ENCODE measurements at regions not wholly inside any gene's neighbourhood (a gene's known extent, or its start where the extent isn't known, plus 50 kb on each side); places are given as distances from the start of the nearest gene placed in this dataset.

- in situ Hi-C loops (cut with MboI): no loop called here
Measured at GRCh38 chr13:105825071-105825470, 710.4 kb downstream of the EFNB2 start.

GRCh38 chr13:105821337-105821736 lies 714.1 kb downstream of the EFNB2 start:
- Histone ChIP-seq H3K9ac (no peak overlapping the region), H3K4me3 (no peak overlapping the region), H3K27me3 (replicated peaks; ENCODE audit: insufficient read depth) (no peaks in the 10 kb centered on the region), H3K79me2 (ENCODE audit: insufficient read depth) (no peaks in the 10 kb centered on the region), H3K4me2 (ENCODE audit: unreplicated experiment) (no peak overlapping the region), H3K9me2 (ENCODE audit: insufficient read depth) (no peaks in the 10 kb centered on the region), H3F3A (ENCODE audit: insufficient read depth) (no peaks in the 10 kb centered on the region), H2AFZ (no peak overlapping the region), H3K27ac (no peak overlapping the region), H3K4me1 (ENCODE audit: insufficient read depth) (no peaks in the 10 kb centered on the region), H3K9me3 (ENCODE audit: low read depth) (no peaks in the 10 kb centered on the region), H4K20me1 (ENCODE audit: insufficient read depth) (no peaks in the 10 kb centered on the region), H3K36me3 (ENCODE audit: low read depth) (no peaks in the 10 kb centered on the region)
- TF ChIP-seq EZH2 (IDR thresholded peaks at IDR 0.05; ENCODE audit: insufficient read depth, poor library complexity, severe bottlenecking) (no peak), EZH2phosphoT487 (IDR thresholded peaks at IDR 0.05; ENCODE audit: insufficient read depth, low read depth) (no peak)
- in situ Hi-C loops (cut with MboI): no loop called here
- WGBS, 2 experiments (ENCODE audit: low coverage in 1 of 2, low lambda C conversion rate in 2 of 2, missing lambda C conversion rate in 2 of 2): 9 to 16% methylated on average over 2 of the region's 2 CpGs
- no peak for DNase-seq

More at GRCh38 chr13:105825071-105825470, 710.4 kb downstream of the EFNB2 start:
- Histone ChIP-seq H2AFZ (no peak overlapping the region), H3F3A (ENCODE audit: insufficient read depth) (no peaks in the 10 kb centered on the region), H3K4me2 (ENCODE audit: unreplicated experiment) (no peak overlapping the region), H3K4me3 (no peak overlapping the region), H3K27ac (no peak overlapping the region), H3K79me2 (ENCODE audit: insufficient read depth) (no peaks in the 10 kb centered on the region), H3K9ac (no peak overlapping the region), H3K9me2 (ENCODE audit: insufficient read depth) (no peaks in the 10 kb centered on the region), H3K36me3 (ENCODE audit: low read depth) (no peaks in the 10 kb centered on the region), H3K27me3 (replicated peaks; ENCODE audit: insufficient read depth) (no peaks in the 10 kb centered on the region), H3K4me1 (ENCODE audit: insufficient read depth) (no peaks in the 10 kb centered on the region), H3K9me3 (ENCODE audit: low read depth) (no peaks in the 10 kb centered on the region), H4K20me1 (ENCODE audit: insufficient read depth) (no peaks in the 10 kb centered on the region)
- DNase-seq: no peak
- TF ChIP-seq EZH2phosphoT487 (IDR thresholded peaks at IDR 0.05; ENCODE audit: insufficient read depth, low read depth): no peak
- TF ChIP-seq EZH2 (IDR thresholded peaks at IDR 0.05; ENCODE audit: insufficient read depth, poor library complexity, severe bottlenecking): no peak
- 15 to 17% methylated on average over 1 of the region's 1 CpG for WGBS, 2 experiments (ENCODE audit: low coverage in 1 of 2, low lambda C conversion rate in 2 of 2, missing lambda C conversion rate in 2 of 2)

DNA sequence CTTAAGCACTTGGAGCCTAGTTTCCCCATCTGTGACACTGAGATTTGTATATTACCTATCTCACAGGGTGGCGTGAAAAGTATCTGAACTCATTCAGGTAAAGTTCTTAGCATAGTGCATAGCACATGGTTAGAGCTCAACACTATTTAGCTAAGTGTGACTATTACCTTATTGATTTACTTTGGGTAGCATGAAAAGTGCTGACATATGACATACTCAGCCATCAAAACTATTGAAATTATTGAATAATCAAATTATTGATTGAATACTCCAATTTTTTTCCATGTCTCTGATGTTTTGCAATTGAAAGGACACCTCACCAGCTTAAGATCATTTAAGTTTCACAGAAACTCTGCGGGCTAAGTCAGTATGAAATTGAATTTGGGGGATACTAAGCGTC lies 715.0 kb downstream of the EFNB2 start:
- no peaks in the 10 kb centered on the region for H3K27me3 ChIP-seq (replicated peaks; ENCODE audit: insufficient read depth)
- H3K4me3 ChIP-seq: no peak overlapping the region
- H2AFZ ChIP-seq: no peak overlapping the region
- no peaks in the 10 kb centered on the region for H3K79me2 ChIP-seq (ENCODE audit: insufficient read depth)
- H4K20me1 ChIP-seq (ENCODE audit: insufficient read depth): no peaks in the 10 kb centered on the region
- H3K9me2 ChIP-seq (ENCODE audit: insufficient read depth): no peaks in the 10 kb centered on the region
- H3K9ac ChIP-seq: no peak overlapping the region
- 20 to 36% methylated on average over 3 of the region's 3 CpGs for WGBS, 2 experiments (ENCODE audit: low coverage in 1 of 2, low lambda C conversion rate in 2 of 2, missing lambda C conversion rate in 2 of 2)
- H3K4me2 ChIP-seq (ENCODE audit: unreplicated experiment): no peak overlapping the region
- H3K4me1 ChIP-seq (ENCODE audit: insufficient read depth): no peaks in the 10 kb centered on the region
- H3K9me3 ChIP-seq (ENCODE audit: low read depth): no peaks in the 10 kb centered on the region
- no peak overlapping the region for H3K27ac ChIP-seq
- DNase-seq: no peak
- H3K36me3 ChIP-seq (ENCODE audit: low read depth): no peaks in the 10 kb centered on the region
- no peaks in the 10 kb centered on the region for H3F3A ChIP-seq (ENCODE audit: insufficient read depth)
- TF ChIP-seq EZH2phosphoT487 (IDR thresholded peaks at IDR 0.05; ENCODE audit: insufficient read depth, low read depth) (no peak), EZH2 (IDR thresholded peaks at IDR 0.05; ENCODE audit: insufficient read depth, poor library complexity, severe bottlenecking) (no peak)
- in situ Hi-C loops (cut with MboI): no loop called here

GRCh38 chr13:105817498-105817897 lies 718.0 kb downstream of the EFNB2 start:
- Histone ChIP-seq H3K27ac (no peak overlapping the region), H3K9me3 (ENCODE audit: low read depth) (no peaks in the 10 kb centered on the region), H3F3A (ENCODE audit: insufficient read depth) (no peaks in the 10 kb centered on the region), H2AFZ (no peak overlapping the region), H3K4me3 (no peak overlapping the region), H3K79me2 (ENCODE audit: insufficient read depth) (no peaks in the 10 kb centered on the region), H3K4me2 (ENCODE audit: unreplicated experiment) (no peak overlapping the region), H3K36me3 (ENCODE audit: low read depth) (no peaks in the 10 kb centered on the region), H3K27me3 (replicated peaks; ENCODE audit: insufficient read depth) (no peaks in the 10 kb centered on the region), H3K4me1 (ENCODE audit: insufficient read depth) (no peaks in the 10 kb centered on the region), H4K20me1 (ENCODE audit: insufficient read depth) (no peaks in the 10 kb centered on the region), H3K9me2 (ENCODE audit: insufficient read depth) (no peaks in the 10 kb centered on the region), H3K9ac (no peak overlapping the region)
- no peak for TF ChIP-seq EZH2phosphoT487 (IDR thresholded peaks at IDR 0.05; ENCODE audit: insufficient read depth, low read depth)
- no peak for TF ChIP-seq EZH2 (IDR thresholded peaks at IDR 0.05; ENCODE audit: insufficient read depth, poor library complexity, severe bottlenecking)
- no peak for DNase-seq
- WGBS, 2 experiments (ENCODE audit: low coverage in 1 of 2, low lambda C conversion rate in 2 of 2, missing lambda C conversion rate in 2 of 2): 9 to 12% methylated on average over 4 of the region's 4 CpGs
- in situ Hi-C loops (cut with MboI): no loop called here

DNA sequence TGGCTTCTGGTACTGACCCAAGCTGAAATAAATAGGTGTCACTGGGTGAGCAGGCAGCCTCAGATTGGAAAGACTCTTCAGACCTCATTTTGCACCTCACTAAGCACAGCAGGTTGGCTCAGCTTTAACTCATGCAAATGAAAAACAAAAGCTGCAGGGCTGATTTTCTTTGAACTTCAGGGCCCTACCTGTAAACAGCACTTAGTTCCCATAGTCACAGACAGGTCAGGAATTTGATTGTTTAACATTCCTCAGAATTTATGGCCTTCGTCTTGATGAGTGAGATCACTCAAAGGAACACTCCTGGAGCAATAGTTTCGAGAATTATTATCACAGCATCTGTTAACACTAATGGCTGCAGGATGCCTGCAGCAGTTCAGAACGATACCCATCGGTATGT lies 718.5 kb downstream of the EFNB2 start:
- WGBS, 2 experiments (ENCODE audit: low coverage in 1 of 2, low lambda C conversion rate in 2 of 2, missing lambda C conversion rate in 2 of 2): 17 to 20% methylated on average over 4 of the region's 4 CpGs
- Histone ChIP-seq H2AFZ (no peak overlapping the region), H3K4me3 (no peak overlapping the region), H3K9ac (no peak overlapping the region), H3F3A (ENCODE audit: insufficient read depth) (no peaks in the 10 kb centered on the region), H3K27ac (no peak overlapping the region), H3K79me2 (ENCODE audit: insufficient read depth) (no peaks in the 10 kb centered on the region), H4K20me1 (ENCODE audit: insufficient read depth) (no peaks in the 10 kb centered on the region), H3K4me1 (ENCODE audit: insufficient read depth) (no peaks in the 10 kb centered on the region), H3K9me2 (ENCODE audit: insufficient read depth) (no peaks in the 10 kb centered on the region), H3K36me3 (ENCODE audit: low read depth) (no peaks in the 10 kb centered on the region), H3K9me3 (ENCODE audit: low read depth) (no peaks in the 10 kb centered on the region), H3K27me3 (replicated peaks; ENCODE audit: insufficient read depth) (no peaks in the 10 kb centered on the region), H3K4me2 (ENCODE audit: unreplicated experiment) (no peak overlapping the region)
- DNase-seq: no peak
- in situ Hi-C loops (cut with MboI): no loop called here
- TF ChIP-seq EZH2 (IDR thresholded peaks at IDR 0.05; ENCODE audit: insufficient read depth, poor library complexity, severe bottlenecking) (no peak), EZH2phosphoT487 (IDR thresholded peaks at IDR 0.05; ENCODE audit: insufficient read depth, low read depth) (no peak)
